Breast epithelium (tissue), 4 donors: ENCODE measurements at regions not wholly inside any gene's neighbourhood (a gene's known extent, or its start where the extent isn't known, plus 50 kb on each side); places are given as distances from the start of the nearest gene placed in this dataset.

Experiments
- DNase-seq, 2 donors: peaks; one replicate each; pipeline ENCODE4 v3.0.0-alpha.2; 2019; ENCODE audit warnings: low spot score in 2 of 2
- H3K27ac ChIP-seq, 2 donors: fragments of 200-600 bp; sonication (generic) in 1 of 2; one replicate each; pipeline ENCODE4 v1.5.1; 2016 to 2019; ENCODE audit warnings: mild to moderate bottlenecking in 1 of 2
- H3K27me3 ChIP-seq, 2 donors: fragments of 200-600 bp; sonication (generic) in 1 of 2; one replicate each; pipeline versions ENCODE4 v1.5.1 to v1.6.0; 2017 to 2019; ENCODE audit warnings: control low read depth in 1 of 2, mild to moderate bottlenecking in 1 of 2
- H3K36me3 ChIP-seq: fragments of 200-600 bp; one replicate; pipeline ENCODE4 v1.5.1; 2019
- H3K4me1 ChIP-seq, 2 donors: fragments of 200-600 bp; sonication (generic); one replicate each; pipeline ENCODE4 v1.5.1; 2016 to 2019; ENCODE audit warnings: control low read depth in 1 of 2
- H3K4me3 ChIP-seq, 3 donors: fragments of 200-600 bp; sonication (generic); 1 replicate in 2 of 3; 2 replicates in 1 of 3; pipeline ENCODE4 v1.5.1; 2016 to 2019; ENCODE audit warnings: mild to moderate bottlenecking in 3 of 3, moderate library complexity in 2 of 3
- H3K9me3 ChIP-seq, 2 donors: fragments of 200-600 bp; sonication (generic) in 1 of 2; one replicate each; pipeline ENCODE4 v1.5.1; 2016 to 2019; ENCODE audit warnings: control low read depth in 1 of 2
- CTCF ChIP-seq, 3 donors: fragments of 450-650 bp; IDR thresholded peaks; one replicate each; pipeline ENCODE4 v1.5.1; 2016 to 2017; ENCODE audit warnings: antibody characterized with exemption in 3 of 3, mild to moderate bottlenecking in 3 of 3, moderate library complexity in 3 of 3
- POLR2A ChIP-seq: fragments of 450-650 bp; IDR thresholded peaks from one replicate; pipeline ENCODE4 v1.6.1; 2016; ENCODE audit warnings: antibody characterized with exemption, mild to moderate bottlenecking, moderate library complexity
- POLR2AphosphoS5 ChIP-seq, 3 donors: sonication (generic); formaldehyde crosslinking; IDR thresholded peaks; one replicate each; pipeline ENCODE4 v1.6.1; 2017; ENCODE audit warnings: antibody characterized with exemption in 3 of 3
- intact Hi-C: fragments of 100-400 bp; cut with DNase I; formaldehyde crosslinking; loops from one replicate; pipeline ENCODE4 v1.15.1; 2023; ENCODE audit warnings: low total_unique reads

- Histone ChIP-seq H3K4me3 (no peak overlapping the region), H3K36me3 (no peaks in the 10 kb centered on the region)
- intact Hi-C loops = no loop called here
Observed at GRCh38 chr2:15076668-15077067, 444.2 kb downstream of the LRATD1 start.

GRCh38 chr2:15081356-15081755 is 448.8 kb downstream of the LRATD1 start:
- no peaks in the 10 kb centered on the region for H3K27me3 ChIP-seq
- no peak for TF ChIP-seq POLR2AphosphoS5 (IDR thresholded peaks at IDR 0.05)
- TF ChIP-seq POLR2A = no peak
- no peaks in the 10 kb centered on the region for H3K9me3 ChIP-seq
- H3K36me3 ChIP-seq = no peaks in the 10 kb centered on the region
- H3K4me1 ChIP-seq = no peaks in the 10 kb centered on the region
- H3K4me3 ChIP-seq = no peak overlapping the region
- no peak overlapping the region for H3K27ac ChIP-seq
- intact Hi-C loops = no loop called here
- no peak for DNase-seq

More at GRCh38 chr2:15076668-15077067, 444.2 kb downstream of the LRATD1 start:
- no peak for DNase-seq
- Histone ChIP-seq H3K27me3 (no peaks in the 10 kb centered on the region), H3K4me1 (no peaks in the 10 kb centered on the region), H3K27ac (no peak overlapping the region), H3K9me3 (no peaks in the 10 kb centered on the region)
- TF ChIP-seq POLR2A (no peak), CTCF (IDR thresholded peaks at IDR 0.05) (no peak), POLR2AphosphoS5 (IDR thresholded peaks at IDR 0.05) (no peak)

- Histone ChIP-seq H3K27ac (no peak overlapping the region), H3K9me3 (no peaks in the 10 kb centered on the region), H3K36me3 (no peaks in the 10 kb centered on the region), H3K4me3 (no peak overlapping the region), H3K27me3 (no peaks in the 10 kb centered on the region), H3K4me1 (no peaks in the 10 kb centered on the region)
- no peak for TF ChIP-seq CTCF (IDR thresholded peaks at IDR 0.05)
- no peak for TF ChIP-seq POLR2AphosphoS5 (IDR thresholded peaks at IDR 0.05)
- TF ChIP-seq POLR2A = no peak
- no peak for DNase-seq
- intact Hi-C loops = no loop called here
Observed at GRCh38 chr2:15082105-15083058, 449.9 kb downstream of the LRATD1 start.

GRCh38 chr2:15084826-15085489 is 452.4 kb downstream of the LRATD1 start:
- Histone ChIP-seq H3K27ac (no peak overlapping the region), H3K27me3 (no peaks in the 10 kb centered on the region), H3K4me3 (no peak overlapping the region), H3K9me3 (no peaks in the 10 kb centered on the region), H3K4me1 (no peaks in the 10 kb centered on the region), H3K36me3 (no peaks in the 10 kb centered on the region)
- DNase-seq = no peak
- intact Hi-C loops = no loop called here
- TF ChIP-seq CTCF (IDR thresholded peaks at IDR 0.05) = no peak
- TF ChIP-seq POLR2AphosphoS5 (IDR thresholded peaks at IDR 0.05) = no peak
- TF ChIP-seq POLR2A = no peak

- H3K36me3 ChIP-seq = no peaks in the 10 kb centered on the region
- no peak for DNase-seq
- TF ChIP-seq POLR2AphosphoS5 (IDR thresholded peaks at IDR 0.05) = no peak
- TF ChIP-seq CTCF (IDR thresholded peaks at IDR 0.05) = no peak
- no peak for TF ChIP-seq POLR2A
- no peaks in the 10 kb centered on the region for H3K27me3 ChIP-seq
- H3K27ac ChIP-seq = no peak overlapping the region
- no peak overlapping the region for H3K4me3 ChIP-seq
- H3K9me3 ChIP-seq = no peaks in the 10 kb centered on the region
- intact Hi-C loops = no loop called here
- H3K4me1 ChIP-seq = no peaks in the 10 kb centered on the region
Observed at GRCh38 chr2:15092181-15092580, 459.7 kb downstream of the LRATD1 start.
